ENCODE measurements at regions not wholly inside any gene's neighbourhood (a gene's known extent, or its start where the extent isn't known, plus 50 kb on each side); places are given as distances from the start of the nearest gene placed in this dataset.

GRCh38 chr13:106117640-106118039 is 417.8 kb downstream of the EFNB2 start:
- ChIA-PET CTCF (no interaction called here), POLR2A (no interaction called here)
- Histone ChIP-seq H3K4me1 (ENCODE audit: control insufficient read depth, insufficient read depth, low read length) (no peaks in the 10 kb centered on the region), H3K36me3 (ENCODE audit: control insufficient read depth in 2 of 2, insufficient read depth in 1 of 2, low read length in 2 of 2) (no peaks in the 10 kb centered on the region), H3K9me3 (ENCODE audit: control insufficient read depth, insufficient read depth, low read depth, low read length) (no peaks in the 10 kb centered on the region), H3K4me3 (ENCODE audit: low read depth, low read length) (no peak overlapping the region), H3K27ac (ENCODE audit: extremely low read depth, low read depth, low read length) (no peak overlapping the region)
- TF ChIP-seq ZNF223 (tag by site-specific recombination; IDR thresholded peaks at IDR 0.05) (no peak), ZIC2 (tag by site-specific recombination; IDR thresholded peaks at IDR 0.05) (no peak), ZNF18 (tag by site-specific recombination; IDR thresholded peaks at IDR 0.05) (no peak), ZNF830 (tag by site-specific recombination; IDR thresholded peaks at IDR 0.05; ENCODE audit: low read depth) (no peak), ZBTB48 (tag by site-specific recombination; IDR thresholded peaks at IDR 0.05) (no peak), ZNF677 (tag by site-specific recombination; IDR thresholded peaks at IDR 0.05) (no peak)

GRCh38 chr13:106117035-106117434 is 418.4 kb downstream of the EFNB2 start:
- Histone ChIP-seq H3K36me3 (ENCODE audit: control insufficient read depth in 2 of 2, insufficient read depth in 1 of 2, low read length in 2 of 2) (no peaks in the 10 kb centered on the region), H3K4me1 (ENCODE audit: control insufficient read depth, insufficient read depth, low read length) (no peaks in the 10 kb centered on the region), H3K27ac (ENCODE audit: extremely low read depth, low read depth, low read length) (no peak overlapping the region), H3K9me3 (ENCODE audit: control insufficient read depth, insufficient read depth, low read depth, low read length) (no peaks in the 10 kb centered on the region), H3K4me3 (ENCODE audit: low read depth, low read length) (no peak overlapping the region)
- ChIA-PET CTCF (no interaction called here), POLR2A (no interaction called here)
- TF ChIP-seq, protein P1, sequence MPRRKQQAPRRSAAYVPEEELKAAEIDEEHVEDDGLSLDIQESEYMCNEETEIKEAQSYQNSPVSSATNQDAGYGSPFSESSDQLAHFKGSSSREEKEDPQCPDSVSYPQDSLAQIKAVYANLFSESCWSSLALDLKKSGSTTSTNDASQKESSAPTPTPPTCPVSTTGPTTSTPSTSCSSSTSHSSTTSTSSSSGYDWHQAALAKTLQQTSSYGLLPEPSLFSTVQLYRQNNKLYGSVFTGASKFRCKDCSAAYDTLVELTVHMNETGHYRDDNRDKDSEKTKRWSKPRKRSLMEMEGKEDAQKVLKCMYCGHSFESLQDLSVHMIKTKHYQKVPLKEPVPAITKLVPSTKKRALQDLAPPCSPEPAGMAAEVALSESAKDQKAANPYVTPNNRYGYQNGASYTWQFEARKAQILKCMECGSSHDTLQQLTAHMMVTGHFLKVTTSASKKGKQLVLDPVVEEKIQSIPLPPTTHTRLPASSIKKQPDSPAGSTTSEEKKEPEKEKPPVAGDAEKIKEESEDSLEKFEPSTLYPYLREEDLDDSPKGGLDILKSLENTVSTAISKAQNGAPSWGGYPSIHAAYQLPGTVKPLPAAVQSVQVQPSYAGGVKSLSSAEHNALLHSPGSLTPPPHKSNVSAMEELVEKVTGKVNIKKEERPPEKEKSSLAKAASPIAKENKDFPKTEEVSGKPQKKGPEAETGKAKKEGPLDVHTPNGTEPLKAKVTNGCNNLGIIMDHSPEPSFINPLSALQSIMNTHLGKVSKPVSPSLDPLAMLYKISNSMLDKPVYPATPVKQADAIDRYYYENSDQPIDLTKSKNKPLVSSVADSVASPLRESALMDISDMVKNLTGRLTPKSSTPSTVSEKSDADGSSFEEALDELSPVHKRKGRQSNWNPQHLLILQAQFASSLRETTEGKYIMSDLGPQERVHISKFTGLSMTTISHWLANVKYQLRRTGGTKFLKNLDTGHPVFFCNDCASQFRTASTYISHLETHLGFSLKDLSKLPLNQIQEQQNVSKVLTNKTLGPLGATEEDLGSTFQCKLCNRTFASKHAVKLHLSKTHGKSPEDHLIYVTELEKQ (tag by site-specific recombination; IDR thresholded peaks at IDR 0.05; ENCODE audit: borderline replicate concordance), result no peak
- no peak for TF ChIP-seq KLF17 (tag by site-specific recombination; IDR thresholded peaks at IDR 0.05)
- TF ChIP-seq ZBTB8A (tag by site-specific recombination; IDR thresholded peaks at IDR 0.05), result no peak
- TF ChIP-seq ZNF571 (tag by site-specific recombination; IDR thresholded peaks at IDR 0.05), result no peak
- no peak for TF ChIP-seq GLIS1 (tag by site-specific recombination; IDR thresholded peaks at IDR 0.05)
- no peak for TF ChIP-seq RBAK (tag by site-specific recombination; IDR thresholded peaks at IDR 0.05)
- no peak for TF ChIP-seq ZNF354C (tag by site-specific recombination; IDR thresholded peaks at IDR 0.05; ENCODE audit: borderline replicate concordance, low read depth)
- no peak for TF ChIP-seq ZNF19 (tag by site-specific recombination; IDR thresholded peaks at IDR 0.05; ENCODE audit: low read depth)
- no peak for TF ChIP-seq ZNF791 (tag by site-specific recombination; IDR thresholded peaks at IDR 0.05)
- no peak for TF ChIP-seq ZNF266 (tag by site-specific recombination; IDR thresholded peaks at IDR 0.05; ENCODE audit: low read depth)
- TF ChIP-seq ZXDB (tag by site-specific recombination; IDR thresholded peaks at IDR 0.05), result no peak
- TF ChIP-seq ZNF302 (tag by site-specific recombination; IDR thresholded peaks at IDR 0.05; ENCODE audit: low read depth), result no peak
- TF ChIP-seq ZSCAN30 (tag by site-specific recombination; IDR thresholded peaks at IDR 0.05), result no peak
